Stomach smooth muscle (tissue), 2 donors: ENCODE measurements at regions not wholly inside any gene's neighbourhood (a gene's known extent, or its start where the extent isn't known, plus 50 kb on each side); places are given as distances from the start of the nearest gene placed in this dataset.

Source experiments
- H3K27ac ChIP-seq: one replicate; pipeline ENCODE4 v1.7.0; 2013; ENCODE audit warnings: mild to moderate bottlenecking, low read length, inconsistent platforms
- H3K27me3 ChIP-seq, 2 donors: one replicate each; pipeline ENCODE4 v1.7.0; 2013; ENCODE audit warnings: low read length in 2 of 2; ENCODE audit not compliant: insufficient read depth in 2 of 2, control insufficient read depth in 1 of 2
- H3K36me3 ChIP-seq, 2 donors: one replicate each; pipeline ENCODE4 v1.7.0; 2013; ENCODE audit warnings: low read length in 2 of 2; ENCODE audit not compliant: control insufficient read depth in 2 of 2, insufficient read depth in 2 of 2
- H3K4me1 ChIP-seq: one replicate; pipeline ENCODE4 v1.7.0; 2013; ENCODE audit warnings: low read length; ENCODE audit not compliant: control insufficient read depth, insufficient read depth
- H3K4me3 ChIP-seq, 2 donors: one replicate each; pipeline ENCODE4 v1.7.0; 2013; ENCODE audit warnings: low read length in 2 of 2
- H3K9ac ChIP-seq, 2 donors: one replicate each; pipeline ENCODE4 v1.7.0; 2013; ENCODE audit warnings: low read length in 2 of 2, mild to moderate bottlenecking in 1 of 2
- H3K9me3 ChIP-seq, 2 donors: one replicate each; pipeline ENCODE4 v1.7.0; 2013; ENCODE audit warnings: low read length in 2 of 2; ENCODE audit not compliant: control insufficient read depth in 2 of 2
- donor health status: healthy.
- donor health status: Pancreatic carcinoma.

- Histone ChIP-seq H3K9ac (no peak overlapping the region), H3K4me3 (no peak overlapping the region), H3K27me3 (no peaks in the 10 kb centered on the region), H3K36me3 (no peaks in the 10 kb centered on the region), H3K27ac (no peak overlapping the region), H3K9me3 (no peaks in the 10 kb centered on the region), H3K4me1 (no peaks in the 10 kb centered on the region)
These were observed 595.0 kb upstream of the UBE2E2 start for GRCh38 chr3:22608093-22608492.

GRCh38 chr3:22608721-22609120 lies 594.4 kb upstream of the UBE2E2 start:
- Histone ChIP-seq H3K27ac (no peak overlapping the region), H3K9ac (no peak overlapping the region), H3K4me1 (no peaks in the 10 kb centered on the region), H3K9me3 (no peaks in the 10 kb centered on the region), H3K36me3 (no peaks in the 10 kb centered on the region), H3K4me3 (no peak overlapping the region), H3K27me3 (no peaks in the 10 kb centered on the region)

GRCh38 chr3:22609139-22609538 lies 594.0 kb upstream of the UBE2E2 start:
- H3K36me3 ChIP-seq, result no peaks in the 10 kb centered on the region
- no peak overlapping the region for H3K27ac ChIP-seq
- no peaks in the 10 kb centered on the region for H3K27me3 ChIP-seq
- no peak overlapping the region for H3K4me3 ChIP-seq
- H3K9ac ChIP-seq, result no peak overlapping the region
- no peaks in the 10 kb centered on the region for H3K9me3 ChIP-seq
- H3K4me1 ChIP-seq, result no peaks in the 10 kb centered on the region

GRCh38 chr3:22612927-22613326 lies 590.2 kb upstream of the UBE2E2 start:
- Histone ChIP-seq H3K4me1 (no peaks in the 10 kb centered on the region), H3K4me3 (no peak overlapping the region), H3K9me3 (no peaks in the 10 kb centered on the region), H3K36me3 (no peaks in the 10 kb centered on the region), H3K27me3 (no peaks in the 10 kb centered on the region), H3K9ac (no peak overlapping the region), H3K27ac (no peak overlapping the region)

GRCh38 chr3:22615790-22616189 lies 587.3 kb upstream of the UBE2E2 start:
- no peaks in the 10 kb centered on the region for H3K4me1 ChIP-seq
- H3K36me3 ChIP-seq, result no peaks in the 10 kb centered on the region
- H3K4me3 ChIP-seq, result no peak overlapping the region
- no peaks in the 10 kb centered on the region for H3K27me3 ChIP-seq
- no peaks in the 10 kb centered on the region for H3K9me3 ChIP-seq
- H3K27ac ChIP-seq, result no peak overlapping the region
- H3K9ac ChIP-seq, result no peak overlapping the region

- Histone ChIP-seq H3K4me3 (no peak overlapping the region), H3K9ac (no peak overlapping the region), H3K4me1 (no peaks in the 10 kb centered on the region), H3K9me3 (no peaks in the 10 kb centered on the region), H3K36me3 (no peaks in the 10 kb centered on the region), H3K27ac (no peak overlapping the region), H3K27me3 (no peaks in the 10 kb centered on the region)
These were observed 585.8 kb upstream of the UBE2E2 start for GRCh38 chr3:22617372-22617771.

- no peaks in the 10 kb centered on the region for H3K36me3 ChIP-seq
- H3K4me3 ChIP-seq, result no peak overlapping the region
- no peaks in the 10 kb centered on the region for H3K27me3 ChIP-seq
- no peak overlapping the region for H3K9ac ChIP-seq
- H3K27ac ChIP-seq, result no peak overlapping the region
- H3K9me3 ChIP-seq, result no peaks in the 10 kb centered on the region
- H3K4me1 ChIP-seq, result no peaks in the 10 kb centered on the region
These were observed 582.6 kb upstream of the UBE2E2 start for GRCh38 chr3:22620498-22620897.

- H3K27me3 ChIP-seq, result no peaks in the 10 kb centered on the region
- H3K4me1 ChIP-seq, result no peaks in the 10 kb centered on the region
- H3K36me3 ChIP-seq, result no peaks in the 10 kb centered on the region
- no peak overlapping the region for H3K4me3 ChIP-seq
- H3K9me3 ChIP-seq, result no peaks in the 10 kb centered on the region
- no peak overlapping the region for H3K9ac ChIP-seq
- no peak overlapping the region for H3K27ac ChIP-seq
These were observed 581.8 kb upstream of the UBE2E2 start for GRCh38 chr3:22621205-22621809.

- Histone ChIP-seq H3K9me3 (no peaks in the 10 kb centered on the region), H3K27me3 (no peaks in the 10 kb centered on the region), H3K9ac (no peak overlapping the region), H3K36me3 (no peaks in the 10 kb centered on the region), H3K4me3 (no peak overlapping the region), H3K27ac (no peak overlapping the region), H3K4me1 (no peaks in the 10 kb centered on the region)
These were observed 575.1 kb upstream of the UBE2E2 start for GRCh38 chr3:22627993-22628499.

GRCh38 chr3:22632536-22632935 lies 570.6 kb upstream of the UBE2E2 start:
- Histone ChIP-seq H3K9me3 (no peaks in the 10 kb centered on the region), H3K36me3 (no peaks in the 10 kb centered on the region), H3K27me3 (no peaks in the 10 kb centered on the region), H3K27ac (no peak overlapping the region), H3K9ac (no peak overlapping the region), H3K4me3 (no peak overlapping the region), H3K4me1 (no peaks in the 10 kb centered on the region)

GRCh38 chr3:22634433-22634832 lies 568.7 kb upstream of the UBE2E2 start:
- H3K4me3 ChIP-seq, result no peak overlapping the region
- no peaks in the 10 kb centered on the region for H3K27me3 ChIP-seq
- H3K36me3 ChIP-seq, result no peaks in the 10 kb centered on the region
- H3K4me1 ChIP-seq, result no peaks in the 10 kb centered on the region
- no peaks in the 10 kb centered on the region for H3K9me3 ChIP-seq
- no peak overlapping the region for H3K9ac ChIP-seq
- H3K27ac ChIP-seq, result no peak overlapping the region
